OCI-LY3 (cell line): ENCODE measurements at regions not wholly inside any gene's neighbourhood (a gene's known extent, or its start where the extent isn't known, plus 50 kb on each side); places are given as distances from the start of the nearest gene placed in this dataset.

Experiments
- EZH2phosphoT487 ChIP-seq: fragments of 200-600 bp; shearing (Covaris generic); IDR thresholded peaks from 2 replicates; pipeline ENCODE4 v1.6.1; 2018; ENCODE audit warnings: antibody characterized with exemption, mixed run types, low read depth
- TF ChIP-seq, protein P1 (sequence below): fragments of 200-600, 300-600 bp; sonication (generic); IDR thresholded peaks from 2 replicates; pipeline ENCODE4 v1.5.1; 2014; ENCODE audit warnings: antibody characterized with exemption, low read length, low read depth

DNA sequence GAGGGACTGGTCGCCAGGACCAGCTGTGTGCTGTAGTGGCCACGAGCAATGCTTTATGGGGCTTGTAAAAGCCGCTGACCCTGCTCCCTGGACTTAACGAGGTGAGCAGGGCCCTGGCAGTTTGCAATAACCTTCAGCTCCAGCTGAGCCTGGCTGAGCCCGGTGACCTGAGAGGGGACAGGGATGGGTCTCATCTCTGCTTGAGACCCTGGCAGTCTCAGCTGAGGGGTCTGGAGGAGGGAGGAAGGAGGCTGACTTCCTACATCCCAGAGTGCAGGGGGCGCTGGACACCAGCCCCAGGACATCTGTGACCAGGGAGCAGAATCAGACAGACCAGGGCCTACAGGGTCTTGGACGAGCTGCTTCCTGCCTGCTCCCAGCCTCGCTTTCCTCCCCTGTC lies 277.5 kb upstream of the MVB12B start:
- TF ChIP-seq, protein P1, sequence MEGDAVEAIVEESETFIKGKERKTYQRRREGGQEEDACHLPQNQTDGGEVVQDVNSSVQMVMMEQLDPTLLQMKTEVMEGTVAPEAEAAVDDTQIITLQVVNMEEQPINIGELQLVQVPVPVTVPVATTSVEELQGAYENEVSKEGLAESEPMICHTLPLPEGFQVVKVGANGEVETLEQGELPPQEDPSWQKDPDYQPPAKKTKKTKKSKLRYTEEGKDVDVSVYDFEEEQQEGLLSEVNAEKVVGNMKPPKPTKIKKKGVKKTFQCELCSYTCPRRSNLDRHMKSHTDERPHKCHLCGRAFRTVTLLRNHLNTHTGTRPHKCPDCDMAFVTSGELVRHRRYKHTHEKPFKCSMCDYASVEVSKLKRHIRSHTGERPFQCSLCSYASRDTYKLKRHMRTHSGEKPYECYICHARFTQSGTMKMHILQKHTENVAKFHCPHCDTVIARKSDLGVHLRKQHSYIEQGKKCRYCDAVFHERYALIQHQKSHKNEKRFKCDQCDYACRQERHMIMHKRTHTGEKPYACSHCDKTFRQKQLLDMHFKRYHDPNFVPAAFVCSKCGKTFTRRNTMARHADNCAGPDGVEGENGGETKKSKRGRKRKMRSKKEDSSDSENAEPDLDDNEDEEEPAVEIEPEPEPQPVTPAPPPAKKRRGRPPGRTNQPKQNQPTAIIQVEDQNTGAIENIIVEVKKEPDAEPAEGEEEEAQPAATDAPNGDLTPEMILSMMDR, result no peak
- no peak for TF ChIP-seq EZH2phosphoT487
